ENCODE measurements at regions not wholly inside any gene's neighbourhood (a gene's known extent, or its start where the extent isn't known, plus 50 kb on each side); places are given as distances from the start of the nearest gene placed in this dataset.

DNA sequence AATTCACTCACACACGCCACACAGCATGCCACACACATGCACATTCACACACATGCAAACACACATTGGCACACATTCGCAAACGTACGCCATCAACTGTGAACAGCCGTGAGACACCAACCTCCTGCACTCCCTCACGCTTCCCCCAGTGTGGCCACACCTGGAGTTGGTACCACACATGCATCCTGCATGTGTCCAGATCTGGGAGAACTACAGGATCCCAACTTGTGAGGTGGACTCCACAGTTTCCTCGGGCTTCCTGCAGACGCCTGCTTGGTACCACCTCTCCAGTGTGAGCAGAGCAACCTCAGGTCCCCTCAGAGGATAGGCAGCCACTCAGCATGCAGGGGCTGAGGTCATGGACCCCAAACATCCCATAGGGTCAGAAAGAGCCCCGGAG is 239.0 kb downstream of the EIPR1 start:
- Histone ChIP-seq H3K4me1 (no peaks in the 10 kb centered on the region), H3K9me3 (no peaks in the 10 kb centered on the region), H3K27me3 (ENCODE audit: insufficient read depth in 3 of 3, low read length in 2 of 3) (no peaks in the 10 kb centered on the region), H3K4me3 (no peak overlapping the region), H3K27ac (no peak overlapping the region), H3K36me3 (ENCODE audit: insufficient read depth in 1 of 2, low read depth in 1 of 2) (no peaks in the 10 kb centered on the region)
- TF ChIP-seq, protein P1, sequence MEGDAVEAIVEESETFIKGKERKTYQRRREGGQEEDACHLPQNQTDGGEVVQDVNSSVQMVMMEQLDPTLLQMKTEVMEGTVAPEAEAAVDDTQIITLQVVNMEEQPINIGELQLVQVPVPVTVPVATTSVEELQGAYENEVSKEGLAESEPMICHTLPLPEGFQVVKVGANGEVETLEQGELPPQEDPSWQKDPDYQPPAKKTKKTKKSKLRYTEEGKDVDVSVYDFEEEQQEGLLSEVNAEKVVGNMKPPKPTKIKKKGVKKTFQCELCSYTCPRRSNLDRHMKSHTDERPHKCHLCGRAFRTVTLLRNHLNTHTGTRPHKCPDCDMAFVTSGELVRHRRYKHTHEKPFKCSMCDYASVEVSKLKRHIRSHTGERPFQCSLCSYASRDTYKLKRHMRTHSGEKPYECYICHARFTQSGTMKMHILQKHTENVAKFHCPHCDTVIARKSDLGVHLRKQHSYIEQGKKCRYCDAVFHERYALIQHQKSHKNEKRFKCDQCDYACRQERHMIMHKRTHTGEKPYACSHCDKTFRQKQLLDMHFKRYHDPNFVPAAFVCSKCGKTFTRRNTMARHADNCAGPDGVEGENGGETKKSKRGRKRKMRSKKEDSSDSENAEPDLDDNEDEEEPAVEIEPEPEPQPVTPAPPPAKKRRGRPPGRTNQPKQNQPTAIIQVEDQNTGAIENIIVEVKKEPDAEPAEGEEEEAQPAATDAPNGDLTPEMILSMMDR (IDR thresholded peaks at IDR 0.05): no peak
- DNase-seq (no peak), ATAC-seq (no peak)
- WGBS, 3 donors: 85 to 92% (median 88%) methylated on average over 9 of the region's 9 CpGs
- intact Hi-C loops (cut with DNase I): no loop called here

DNA sequence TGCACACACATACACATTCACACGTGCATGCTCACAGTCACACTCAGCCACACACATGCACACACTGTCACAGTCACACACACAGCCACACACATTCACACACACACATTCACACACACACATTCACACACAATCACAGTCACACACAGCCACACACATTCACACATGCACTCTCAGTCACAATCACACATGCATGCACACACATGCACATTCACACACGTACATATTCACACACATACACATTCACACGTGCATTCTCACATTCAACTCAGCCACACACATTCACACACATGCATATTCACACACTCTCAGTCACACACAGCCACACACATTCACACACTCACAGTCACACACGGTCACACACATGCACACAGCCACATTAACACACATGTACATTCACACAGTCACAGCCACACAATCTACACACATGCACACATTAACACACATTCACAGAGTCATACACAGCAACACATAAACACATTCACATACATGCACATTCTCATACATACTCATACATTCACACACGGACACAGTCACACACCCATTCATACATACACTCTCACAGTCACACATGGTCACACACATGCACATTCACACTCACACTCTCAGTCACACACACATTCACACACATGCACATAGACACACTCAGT is 239.8 kb downstream of the EIPR1 start:
- TF ChIP-seq, protein P1 (IDR thresholded peaks at IDR 0.05): no peak
- H3K27ac ChIP-seq: no peak overlapping the region
- H3K9me3 ChIP-seq: no peaks in the 10 kb centered on the region
- 88 to 92% (median 91%) methylated on average over 5 of the region's 5 CpGs for WGBS, 3 donors
- no peak for ATAC-seq
- H3K36me3 ChIP-seq (ENCODE audit: insufficient read depth in 1 of 2, low read depth in 1 of 2): no peaks in the 10 kb centered on the region
- H3K4me1 ChIP-seq: no peaks in the 10 kb centered on the region
- intact Hi-C loops (cut with DNase I): no loop called here
- no peaks in the 10 kb centered on the region for H3K27me3 ChIP-seq (ENCODE audit: insufficient read depth in 3 of 3, low read length in 2 of 3)
- H3K4me3 ChIP-seq: no peak overlapping the region
- DNase-seq: no peak

DNA sequence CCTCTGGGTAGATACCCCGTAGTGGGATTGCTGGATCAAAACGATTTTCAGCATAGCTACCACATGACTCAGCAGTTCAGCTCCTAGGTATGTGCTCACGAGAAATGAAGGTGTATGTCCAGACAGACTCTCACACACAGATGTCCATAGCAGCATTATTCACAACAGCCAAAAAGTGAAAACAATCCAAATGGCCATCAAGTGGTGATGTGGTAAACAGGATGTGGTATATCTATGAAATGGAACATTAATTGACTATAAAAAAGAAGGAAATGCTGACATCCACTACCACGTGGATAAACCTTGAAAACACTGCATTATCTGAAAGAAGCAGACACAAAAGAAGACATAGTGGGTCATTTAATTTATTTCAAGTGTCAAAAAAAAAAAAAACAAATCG is 241.9 kb downstream of the EIPR1 start:
- H3K36me3 ChIP-seq (ENCODE audit: insufficient read depth in 1 of 2, low read depth in 1 of 2): no peaks in the 10 kb centered on the region
- DNase-seq: no peak
- 88 to 90% (median 90%) methylated on average over 5 of the region's 5 CpGs for WGBS, 3 donors
- ATAC-seq: no peak
- no peaks in the 10 kb centered on the region for H3K9me3 ChIP-seq
- H3K4me1 ChIP-seq: no peaks in the 10 kb centered on the region
- no peak overlapping the region for H3K4me3 ChIP-seq
- H3K27ac ChIP-seq: no peak overlapping the region
- peaks cover 0 to 10% (median 0%) of the 10 kb centered on the region in 3 donors for H3K27me3 ChIP-seq (ENCODE audit: insufficient read depth in 3 of 3, low read length in 2 of 3)
- intact Hi-C loops (cut with DNase I): no loop called here
- TF ChIP-seq, protein P1 (IDR thresholded peaks at IDR 0.05): no peak

DNA sequence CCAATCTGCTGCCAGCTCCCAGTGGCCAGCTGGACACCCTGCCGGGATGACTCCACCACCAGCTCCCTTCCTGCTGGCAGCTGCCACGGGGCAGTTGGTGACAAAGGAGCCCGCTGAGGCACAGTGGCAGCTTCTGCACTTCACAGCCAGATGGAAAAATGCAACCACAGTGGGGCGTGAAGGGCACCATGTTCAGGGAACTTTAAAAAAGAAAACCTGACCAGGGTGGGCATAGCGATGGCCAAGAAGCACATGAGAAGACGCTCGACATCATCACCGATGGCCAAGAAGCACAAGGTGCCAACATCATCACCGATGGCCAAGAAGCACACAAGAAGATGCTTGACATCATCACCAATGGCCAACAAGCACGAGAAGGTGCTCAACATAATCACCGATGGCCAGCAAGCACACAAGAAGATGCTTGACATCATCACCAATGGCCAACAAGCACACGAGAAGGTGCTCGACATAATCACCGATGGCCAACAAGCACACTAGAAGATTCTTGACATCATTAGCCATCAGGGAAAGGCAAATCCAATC is 243.5 kb downstream of the EIPR1 start:
- no peaks in the 10 kb centered on the region for H3K36me3 ChIP-seq (ENCODE audit: insufficient read depth in 1 of 2, low read depth in 1 of 2)
- peaks cover 0 to 19% (median 0%) of the 10 kb centered on the region in 3 donors for H3K27me3 ChIP-seq (ENCODE audit: insufficient read depth in 3 of 3, low read length in 2 of 3)
- no peaks in the 10 kb centered on the region for H3K9me3 ChIP-seq
- DNase-seq: no peak
- intact Hi-C loops (cut with DNase I): no loop called here
- no peak for ATAC-seq
- no peak overlapping the region for H3K27ac ChIP-seq
- 86 to 91% (median 89%) methylated on average over 14 of the region's 14 CpGs for WGBS, 3 donors
- no peak overlapping the region for H3K4me3 ChIP-seq
- TF ChIP-seq, protein P1 (IDR thresholded peaks at IDR 0.05): no peak
- no peaks in the 10 kb centered on the region for H3K4me1 ChIP-seq

DNA sequence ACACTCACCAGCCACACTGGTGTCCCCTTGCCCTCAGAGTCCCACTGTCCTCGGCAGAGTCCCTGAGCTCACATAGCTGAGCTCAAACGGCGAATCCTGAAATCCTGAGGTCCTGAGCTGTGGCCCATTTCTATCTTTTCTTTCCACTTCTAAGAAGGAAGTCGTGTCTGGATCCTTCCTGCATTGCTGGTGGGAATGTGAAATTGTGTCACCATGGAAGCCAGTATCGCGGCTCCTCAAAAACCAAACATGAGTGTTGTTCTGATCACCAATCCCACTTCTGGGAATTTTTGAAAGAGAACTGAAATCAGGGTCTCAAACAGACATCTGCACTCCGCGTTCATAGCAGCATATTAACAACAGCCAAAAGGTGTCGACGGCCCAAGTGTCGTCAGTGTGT is 244.7 kb downstream of the EIPR1 start:
- no peak for DNase-seq

More for the DNA sequence above, 244.7 kb downstream of the EIPR1 start:
- H3K4me1 ChIP-seq: no peaks in the 10 kb centered on the region
- intact Hi-C loops (cut with DNase I): no loop called here
- no peaks in the 10 kb centered on the region for H3K9me3 ChIP-seq
- peaks cover 0 to 19% (median 0%) of the 10 kb centered on the region in 3 donors for H3K27me3 ChIP-seq (ENCODE audit: insufficient read depth in 3 of 3, low read length in 2 of 3)
- H3K36me3 ChIP-seq (ENCODE audit: insufficient read depth in 1 of 2, low read depth in 1 of 2): no peaks in the 10 kb centered on the region
- no peak for ATAC-seq
- WGBS, 3 donors: 83 to 87% (median 84%) methylated on average over 11 of the region's 11 CpGs
- TF ChIP-seq, protein P1 (IDR thresholded peaks at IDR 0.05): no peak
- H3K4me3 ChIP-seq: no peak overlapping the region
- H3K27ac ChIP-seq: no peak overlapping the region
